WI38 (cell line): ENCODE measurements at regions not wholly inside any gene's neighbourhood (a gene's known extent, or its start where the extent isn't known, plus 50 kb on each side); places are given as distances from the start of the nearest gene placed in this dataset.
A peak's percentile ranks its signal among the peaks of the same experiment; 100 is the strongest.

Source experiments
- H3K4me3 ChIP-seq: 2 replicates; pipeline ENCODE4 v1.5.1; 2011; ENCODE audit warnings: low read depth, mild to moderate bottlenecking, control low read depth, low read length
- TF ChIP-seq, protein P1 (sequence below): IDR thresholded peaks from 2 replicates; pipeline ENCODE4 v1.5.1; 2012; ENCODE audit warnings: low read depth, mild to moderate bottlenecking, control low read depth, low read length

GRCh38 chr2:225289659-225290058 lies 109.9 kb upstream of the NYAP2 start:
- TF ChIP-seq, protein P1, sequence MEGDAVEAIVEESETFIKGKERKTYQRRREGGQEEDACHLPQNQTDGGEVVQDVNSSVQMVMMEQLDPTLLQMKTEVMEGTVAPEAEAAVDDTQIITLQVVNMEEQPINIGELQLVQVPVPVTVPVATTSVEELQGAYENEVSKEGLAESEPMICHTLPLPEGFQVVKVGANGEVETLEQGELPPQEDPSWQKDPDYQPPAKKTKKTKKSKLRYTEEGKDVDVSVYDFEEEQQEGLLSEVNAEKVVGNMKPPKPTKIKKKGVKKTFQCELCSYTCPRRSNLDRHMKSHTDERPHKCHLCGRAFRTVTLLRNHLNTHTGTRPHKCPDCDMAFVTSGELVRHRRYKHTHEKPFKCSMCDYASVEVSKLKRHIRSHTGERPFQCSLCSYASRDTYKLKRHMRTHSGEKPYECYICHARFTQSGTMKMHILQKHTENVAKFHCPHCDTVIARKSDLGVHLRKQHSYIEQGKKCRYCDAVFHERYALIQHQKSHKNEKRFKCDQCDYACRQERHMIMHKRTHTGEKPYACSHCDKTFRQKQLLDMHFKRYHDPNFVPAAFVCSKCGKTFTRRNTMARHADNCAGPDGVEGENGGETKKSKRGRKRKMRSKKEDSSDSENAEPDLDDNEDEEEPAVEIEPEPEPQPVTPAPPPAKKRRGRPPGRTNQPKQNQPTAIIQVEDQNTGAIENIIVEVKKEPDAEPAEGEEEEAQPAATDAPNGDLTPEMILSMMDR: no peak
- no peak overlapping the region for H3K4me3 ChIP-seq

DNA sequence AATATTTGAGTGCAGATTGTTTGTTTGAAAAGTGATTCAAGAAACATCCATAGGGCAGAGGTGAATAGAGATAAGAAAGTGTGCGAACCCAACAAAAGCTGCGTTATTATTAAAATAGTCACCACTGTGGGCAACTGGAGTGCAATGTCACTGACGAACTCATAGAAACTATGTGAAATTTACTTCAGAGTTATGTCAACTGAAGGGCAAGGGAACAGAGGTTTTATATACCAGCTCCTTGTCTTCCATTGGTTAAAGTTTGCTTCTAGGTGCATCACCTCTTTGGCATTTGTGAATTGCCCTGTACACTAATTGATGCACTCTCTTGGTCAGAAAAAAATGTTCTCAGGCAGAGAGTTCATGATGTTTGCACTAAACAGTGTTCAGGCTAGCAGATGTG lies 110.5 kb upstream of the NYAP2 start:
- H3K4me3 ChIP-seq: no peak overlapping the region
- TF ChIP-seq, protein P1: no peak

GRCh38 chr2:225282858-225283710 lies 116.4 kb upstream of the NYAP2 start:
- TF ChIP-seq, protein P1: peak; percentile 84
- H3K4me3 ChIP-seq: no peak overlapping the region

GRCh38 chr2:225276207-225276606 lies 123.3 kb upstream of the NYAP2 start:
- no peak overlapping the region for H3K4me3 ChIP-seq
- TF ChIP-seq, protein P1: no peak

GRCh38 chr2:225275443-225275842 lies 124.1 kb upstream of the NYAP2 start:
- H3K4me3 ChIP-seq: no peak overlapping the region
- TF ChIP-seq, protein P1: no peak

GRCh38 chr2:225274751-225275150 lies 124.8 kb upstream of the NYAP2 start:
- no peak overlapping the region for H3K4me3 ChIP-seq
- TF ChIP-seq, protein P1: no peak

GRCh38 chr2:225272173-225272572 lies 127.3 kb upstream of the NYAP2 start:
- TF ChIP-seq, protein P1: no peak

More at GRCh38 chr2:225272173-225272572, 127.3 kb upstream of the NYAP2 start:
- no peak overlapping the region for H3K4me3 ChIP-seq
